ENCODE measurements at regions not wholly inside any gene's neighbourhood (a gene's known extent, or its start where the extent isn't known, plus 50 kb on each side); places are given as distances from the start of the nearest gene placed in this dataset.
"Not testable (repeated sequence)": the region's sequence is repeated elsewhere in the genome, so short reads cannot be mapped to it uniquely, and the experiment has no call there.

- DNase-seq: no peak
Observed at GRCh38 chr6:132025468-132025867, 74.3 kb upstream of the CCN2 start.

GRCh38 chr6:132023490-132023889 is 72.3 kb upstream of the CCN2 start:
- DNase-seq: no peak

GRCh38 chr6:132021552-132022375 is 70.6 kb upstream of the CCN2 start:
- DNase-seq: no peak

- DNase-seq: not testable (repeated sequence)
Observed at GRCh38 chr6:132020918-132021317, 69.7 kb upstream of the CCN2 start.

GRCh38 chr6:132020138-132020581 is 69.0 kb upstream of the CCN2 start:
- no peak for DNase-seq

GRCh38 chr6:132019586-132019985 is 68.4 kb upstream of the CCN2 start:
- DNase-seq: no peak

GRCh38 chr6:132017942-132018341 is 66.8 kb upstream of the CCN2 start:
- DNase-seq: no peak

GRCh38 chr6:132016396-132016795 is 65.2 kb upstream of the CCN2 start:
- no peak for DNase-seq

- no peak for DNase-seq
Observed at GRCh38 chr6:132011582-132011981, 60.4 kb upstream of the CCN2 start.

GRCh38 chr6:132009175-132009574 is 58.0 kb upstream of the CCN2 start:
- DNase-seq: no peak

- DNase-seq: no peak
Observed at GRCh38 chr6:132007474-132008190, 56.5 kb upstream of the CCN2 start.

GRCh38 chr6:132005178-132005577 is 54.0 kb upstream of the CCN2 start:
- no peak for DNase-seq

GRCh38 chr6:132004668-132005067 is 53.5 kb upstream of the CCN2 start:
- DNase-seq: no peak

GRCh38 chr6:132003516-132004178 is 52.5 kb upstream of the CCN2 start:
- no peak for DNase-seq
